HG03521 (cell line): ENCODE measurements at regions not wholly inside any gene's neighbourhood (a gene's known extent, or its start where the extent isn't known, plus 50 kb on each side); places are given as distances from the start of the nearest gene placed in this dataset.

Source experiments
- ATAC-seq: cut with Tn5 transposase; IDR thresholded peaks from one replicate; pipeline ENCODE4 v1.9.1; 2021; ENCODE audit warnings: mild to moderate bottlenecking, moderate library complexity; ENCODE audit not compliant: unreplicated experiment

GRCh38 chr5:110064603-110065268, 375.0 kb downstream of the MAN2A1 start:
- no peak for ATAC-seq

- ATAC-seq: no peak
Measured at GRCh38 chr5:110070836-110071235, 381.1 kb downstream of the MAN2A1 start.

- ATAC-seq: no peak
Measured at GRCh38 chr5:110072651-110073050, 382.9 kb downstream of the MAN2A1 start.

- ATAC-seq: no peak
Measured at GRCh38 chr5:110073534-110073933, 383.8 kb downstream of the MAN2A1 start.

GRCh38 chr5:110075656-110076055, 385.9 kb downstream of the MAN2A1 start:
- ATAC-seq: no peak

GRCh38 chr5:110077147-110077546, 387.4 kb downstream of the MAN2A1 start:
- no peak for ATAC-seq

- no peak for ATAC-seq
Measured at GRCh38 chr5:110082194-110082593, 392.5 kb downstream of the MAN2A1 start.

- ATAC-seq: no peak
Measured at GRCh38 chr5:110082863-110083262, 393.1 kb downstream of the MAN2A1 start.

GRCh38 chr5:110085826-110086225, 396.1 kb downstream of the MAN2A1 start:
- ATAC-seq: no peak

GRCh38 chr5:110086658-110087388, 397.1 kb downstream of the MAN2A1 start:
- no peak for ATAC-seq

- ATAC-seq: no peak
Measured at GRCh38 chr5:110087829-110088228, 398.1 kb downstream of the MAN2A1 start.

GRCh38 chr5:110088676-110089436, 399.1 kb downstream of the MAN2A1 start:
- no peak for ATAC-seq

GRCh38 chr5:110092955-110093785, 403.4 kb downstream of the MAN2A1 start:
- no peak for ATAC-seq

GRCh38 chr5:110094109-110094508, 404.4 kb downstream of the MAN2A1 start:
- no peak for ATAC-seq

GRCh38 chr5:110094548-110094947, 404.8 kb downstream of the MAN2A1 start:
- ATAC-seq: no peak

GRCh38 chr5:110096419-110096818, 406.7 kb downstream of the MAN2A1 start:
- no peak for ATAC-seq

GRCh38 chr5:110099572-110099971, 409.8 kb downstream of the MAN2A1 start:
- ATAC-seq: no peak

- no peak for ATAC-seq
Measured at GRCh38 chr5:110103081-110103480, 413.4 kb downstream of the MAN2A1 start.

- no peak for ATAC-seq
Measured at GRCh38 chr5:110104060-110104725, 414.5 kb downstream of the MAN2A1 start.
